ENCODE measurements at regions not wholly inside any gene's neighbourhood (a gene's known extent, or its start where the extent isn't known, plus 50 kb on each side); places are given as distances from the start of the nearest gene placed in this dataset.

- TF ChIP-seq ZBTB33 (IDR thresholded peaks at IDR 0.05; ENCODE audit: borderline replicate concordance, low read depth) (no peak), CTCF (IDR thresholded peaks at IDR 0.05) (no peak), USF2 (IDR thresholded peaks at IDR 0.05; ENCODE audit: borderline replicate concordance, low read depth, low read length) (no peak), TAF1 (IDR thresholded peaks at IDR 0.05; ENCODE audit: borderline replicate concordance, low read depth, low read length) (no peak), TEAD4 (IDR thresholded peaks at IDR 0.05; ENCODE audit: borderline replicate concordance, insufficient read depth) (no peak)
Measured at GRCh38 chr7:121744319-121744718, 128.6 kb upstream of the PTPRZ1 start.

All from SK-N-SH (cell line).